ENCODE measurements at regions not wholly inside any gene's neighbourhood (a gene's known extent, or its start where the extent isn't known, plus 50 kb on each side); places are given as distances from the start of the nearest gene placed in this dataset.

DNA sequence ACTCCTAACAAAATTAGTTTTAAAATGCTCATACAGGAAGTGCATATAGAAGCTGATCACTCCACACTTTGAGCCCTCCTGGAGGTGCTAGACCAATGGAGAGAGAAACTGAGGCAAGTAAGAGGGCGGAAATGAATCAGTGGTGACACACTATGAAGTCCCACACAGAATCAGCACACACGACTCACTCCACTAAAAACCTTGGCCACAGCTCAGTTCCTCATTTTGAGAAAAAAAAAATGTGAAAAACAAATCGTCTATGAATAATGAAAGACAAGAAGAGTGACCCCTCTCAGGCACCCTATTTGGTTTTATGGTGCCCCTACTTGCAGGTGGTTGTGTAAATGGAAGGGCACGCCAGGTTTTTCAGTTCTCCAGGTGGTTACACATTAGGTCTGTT, 675.1 kb upstream of the BRINP3 start:
- no peak for DNase-seq (ENCODE audit: low read depth)

DNA sequence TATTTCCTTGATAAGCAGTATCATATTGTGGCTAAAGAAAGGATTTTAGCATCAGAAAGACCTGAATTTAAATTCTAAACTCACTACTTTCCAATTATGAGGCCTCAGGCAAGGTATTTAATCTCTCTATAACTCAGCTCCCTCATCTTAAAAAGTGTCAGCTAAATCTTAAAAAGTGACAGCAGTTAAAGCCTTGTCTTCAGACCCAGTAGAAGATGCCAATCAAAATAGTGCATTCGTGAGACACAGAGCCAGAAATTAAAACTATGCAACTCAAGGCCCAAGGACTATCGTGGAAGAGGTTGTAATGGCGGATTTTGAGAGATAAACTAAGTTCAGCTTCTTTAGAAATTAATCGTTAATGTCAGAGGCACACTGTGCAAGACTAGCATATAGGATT, 677.5 kb upstream of the BRINP3 start:
- DNase-seq (ENCODE audit: low read depth), result no peak

DNA sequence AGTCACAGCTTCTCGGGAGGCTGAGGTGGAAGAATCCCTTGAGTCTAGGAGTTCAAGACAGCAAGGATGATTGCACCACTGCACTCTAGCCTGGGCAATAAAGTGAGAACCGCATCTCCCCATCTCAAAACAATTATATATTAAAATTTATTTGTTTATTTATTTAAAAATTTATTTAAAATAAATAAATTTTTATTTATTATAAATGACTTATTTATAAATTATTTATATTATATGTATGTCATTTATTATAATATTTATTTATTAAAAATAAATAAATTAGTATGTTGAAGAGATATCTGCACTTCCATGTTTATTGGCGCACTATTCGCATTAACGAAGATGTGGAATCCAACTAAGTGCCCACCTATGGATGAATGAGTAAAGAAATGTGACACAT, 683.2 kb upstream of the BRINP3 start:
- DNase-seq (ENCODE audit: low read depth), result no peak

DNA sequence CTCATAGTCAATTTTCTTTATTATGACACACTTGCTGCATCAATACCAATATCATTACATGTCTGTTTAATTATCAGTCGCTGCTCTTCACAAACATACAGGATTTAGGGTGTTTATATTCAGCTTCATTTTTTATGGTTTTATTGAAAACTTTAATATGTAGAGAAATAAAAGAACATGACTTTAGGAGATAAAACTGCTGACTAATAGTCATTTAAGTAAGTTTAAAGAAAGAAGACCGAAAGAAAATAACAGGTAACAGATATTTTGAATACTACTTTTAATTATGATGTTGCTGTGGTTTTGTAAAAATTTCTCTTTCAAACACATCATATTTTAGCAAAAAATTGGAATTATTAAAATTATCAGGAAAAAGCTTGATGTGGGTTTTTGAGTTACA, 685.1 kb upstream of the BRINP3 start:
- DNase-seq (ENCODE audit: low read depth), result no peak

DNA sequence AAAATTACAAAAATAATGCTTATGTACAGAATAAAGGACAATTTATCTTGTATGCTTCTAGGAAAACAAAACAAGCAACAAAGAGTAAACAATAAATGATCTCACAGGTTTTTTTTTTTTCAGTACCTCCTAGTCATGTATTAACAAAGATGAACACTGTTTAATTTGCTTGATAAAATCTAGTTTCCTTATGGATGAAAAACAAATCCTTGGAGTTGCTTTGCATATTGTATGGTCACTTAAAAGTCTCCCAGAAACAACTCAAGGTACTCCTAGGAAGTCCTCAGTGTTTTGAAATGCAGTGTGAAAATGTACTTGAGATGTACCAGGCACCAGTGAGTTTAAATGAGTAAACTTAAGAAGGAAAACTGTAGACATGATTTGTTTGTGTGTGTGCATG, 686.0 kb upstream of the BRINP3 start:
- no peak for DNase-seq (ENCODE audit: low read depth)

DNA sequence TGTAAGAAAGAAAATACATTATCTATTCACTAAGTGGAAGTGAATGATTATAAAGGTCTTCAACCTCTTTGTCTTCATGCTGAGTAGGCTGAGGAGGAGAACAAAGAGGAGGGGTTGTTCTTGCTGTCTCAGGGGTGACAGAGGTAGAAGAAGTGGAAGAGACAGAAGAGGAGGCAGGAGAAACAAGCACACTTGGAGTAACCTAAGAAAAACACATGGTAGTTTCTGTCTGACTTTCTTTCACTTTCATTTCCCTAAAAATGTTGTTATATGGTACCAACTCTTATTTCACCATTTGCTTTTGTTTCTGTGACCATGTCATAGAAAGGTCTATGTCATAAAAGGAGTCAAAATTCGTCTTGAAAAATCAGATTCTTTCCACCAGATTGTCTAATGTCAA, 696.6 kb upstream of the BRINP3 start:
- DNase-seq (ENCODE audit: low read depth), result no peak

DNA sequence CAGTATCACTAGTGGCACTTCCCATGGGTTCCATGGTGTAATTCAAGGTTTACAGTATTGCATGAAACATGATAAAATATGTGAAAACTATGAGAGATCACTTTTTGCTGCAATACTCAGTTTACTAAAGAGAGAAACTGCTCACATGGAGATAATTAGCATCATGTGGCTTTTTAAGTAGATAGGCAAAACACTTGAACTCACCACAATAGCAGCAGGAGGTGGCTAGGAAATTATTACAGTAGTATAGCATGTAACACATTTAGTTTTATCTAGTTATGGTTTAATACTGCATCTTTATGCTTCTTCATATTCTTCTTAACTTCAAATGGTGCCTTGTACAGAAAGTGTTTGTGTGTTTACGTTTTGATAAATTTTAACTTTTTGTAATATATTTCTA, 698.5 kb upstream of the BRINP3 start:
- no peak for DNase-seq (ENCODE audit: low read depth)

DNA sequence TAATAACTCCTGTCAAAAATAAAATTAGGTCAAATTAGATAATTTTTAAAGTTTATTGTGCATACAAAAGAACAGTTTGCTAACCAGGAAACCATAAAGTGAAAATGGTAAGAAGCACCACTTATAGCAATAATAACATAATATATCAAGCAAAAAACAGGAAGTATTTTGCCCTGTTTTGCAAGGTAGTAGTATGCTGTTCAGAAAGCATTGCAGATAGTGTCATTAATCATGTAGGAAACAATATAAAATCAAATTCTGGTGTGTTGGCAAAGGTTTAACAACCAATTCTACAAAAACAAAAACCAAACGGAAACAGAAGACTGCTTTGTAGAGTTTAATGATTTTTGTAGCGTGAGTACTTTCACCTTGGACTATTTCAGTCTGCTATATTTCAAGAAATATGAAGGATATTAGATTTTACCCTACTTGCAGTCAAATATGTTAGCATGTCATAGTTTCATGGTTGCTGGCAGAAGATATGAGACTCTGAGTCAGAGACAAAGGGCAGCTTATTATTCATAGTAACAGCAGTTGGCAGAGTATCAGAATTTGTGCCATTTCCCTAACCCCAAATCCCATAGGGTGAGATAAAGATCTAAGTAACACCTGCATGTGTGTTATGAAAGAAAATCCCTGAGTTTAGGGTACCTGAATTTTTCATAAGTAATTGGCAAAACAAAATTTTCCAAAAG, 729.0 kb upstream of the BRINP3 start:
- DNase-seq (ENCODE audit: low read depth), result no peak

DNA sequence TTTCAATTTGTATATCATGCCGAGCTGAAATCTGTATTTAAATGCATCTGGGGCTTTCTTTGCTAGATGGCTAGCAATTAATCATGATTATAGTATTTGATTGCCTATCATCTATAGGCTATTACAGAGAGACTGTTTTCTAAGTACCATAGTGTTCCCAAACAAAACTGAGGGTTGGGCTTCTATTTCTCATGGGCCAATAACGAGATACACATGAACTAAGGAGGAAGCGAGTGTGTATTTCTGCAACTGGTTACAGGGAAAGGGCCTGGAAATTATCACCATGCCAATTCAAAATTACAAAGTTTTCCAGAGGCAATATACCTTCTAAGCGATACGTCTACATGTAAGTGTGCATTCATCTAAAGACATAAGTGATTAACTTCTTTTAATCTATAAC, 744.5 kb upstream of the BRINP3 start:
- no peak for DNase-seq (ENCODE audit: low read depth)

DNA sequence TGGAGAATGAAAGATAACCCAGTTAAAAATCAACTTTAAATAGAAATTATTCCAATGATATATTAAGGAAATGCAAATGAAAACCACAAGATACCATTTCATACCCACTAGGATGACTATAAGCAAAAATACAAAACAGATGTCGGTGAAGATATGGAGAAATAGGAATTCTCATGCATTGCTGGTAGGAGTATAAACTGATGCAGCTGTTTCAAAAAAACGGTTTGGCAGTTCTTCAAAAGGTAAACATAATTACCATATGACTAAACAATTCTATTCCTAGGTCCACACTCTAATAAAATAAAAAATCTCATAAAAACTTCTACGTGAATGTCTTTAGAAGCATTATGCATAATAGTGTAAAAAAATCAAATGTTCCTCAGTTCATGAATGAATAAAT, 763.3 kb upstream of the BRINP3 start:
- DNase-seq (ENCODE audit: low read depth), result no peak

DNA sequence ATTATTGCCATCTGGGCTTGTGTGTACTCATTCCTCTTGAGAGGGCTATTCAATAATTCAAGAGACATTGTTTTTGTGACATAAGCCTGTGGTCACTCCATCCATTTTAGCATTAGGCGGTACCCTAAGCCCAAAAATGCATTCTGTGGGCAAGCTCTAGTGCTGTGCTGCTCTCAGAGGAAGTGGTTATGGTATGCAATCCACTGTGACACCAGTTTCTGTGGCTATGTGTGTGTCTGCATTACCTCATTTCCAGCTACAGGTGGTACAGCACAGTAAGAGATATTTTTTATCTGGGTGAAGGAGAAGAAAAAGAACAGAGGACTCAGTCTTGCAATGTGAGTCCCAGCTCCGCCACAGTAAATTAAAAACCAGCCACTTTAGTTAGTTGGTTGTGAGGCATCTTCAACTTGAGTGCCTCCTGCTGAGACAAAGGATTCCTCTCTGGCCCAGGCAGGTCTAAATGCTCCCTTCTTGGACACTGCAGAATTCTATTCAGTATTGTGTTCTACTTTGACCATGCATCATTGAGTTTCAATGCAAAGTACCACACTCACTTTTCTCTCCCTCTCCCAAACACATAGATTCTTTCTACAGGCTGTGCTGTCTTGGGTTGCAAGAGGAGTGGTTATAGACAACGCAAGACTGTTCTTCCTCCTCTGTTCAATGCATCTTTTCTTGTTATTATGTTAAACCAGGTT, 777.8 kb upstream of the BRINP3 start:
- DNase-seq (ENCODE audit: low read depth), result no peak

DNA sequence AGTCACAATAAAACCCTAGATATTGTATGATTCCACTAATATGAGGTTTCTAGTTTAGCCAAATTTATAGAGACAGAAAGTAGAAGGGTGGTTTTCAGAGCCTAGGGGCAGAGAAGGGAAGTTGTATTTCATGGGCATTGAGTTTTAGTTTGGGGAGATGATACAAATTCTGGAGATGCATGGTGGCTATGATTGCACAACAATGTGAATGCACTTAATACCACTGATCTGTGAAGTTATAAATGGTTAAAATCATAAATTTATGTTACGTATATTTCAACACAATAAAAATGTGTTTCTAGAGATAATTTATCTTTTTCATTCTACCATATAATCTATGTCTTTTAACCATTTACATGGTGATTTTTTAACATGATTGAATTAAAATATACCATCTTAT, 779.3 kb upstream of the BRINP3 start:
- no peak for DNase-seq (ENCODE audit: low read depth)

DNA sequence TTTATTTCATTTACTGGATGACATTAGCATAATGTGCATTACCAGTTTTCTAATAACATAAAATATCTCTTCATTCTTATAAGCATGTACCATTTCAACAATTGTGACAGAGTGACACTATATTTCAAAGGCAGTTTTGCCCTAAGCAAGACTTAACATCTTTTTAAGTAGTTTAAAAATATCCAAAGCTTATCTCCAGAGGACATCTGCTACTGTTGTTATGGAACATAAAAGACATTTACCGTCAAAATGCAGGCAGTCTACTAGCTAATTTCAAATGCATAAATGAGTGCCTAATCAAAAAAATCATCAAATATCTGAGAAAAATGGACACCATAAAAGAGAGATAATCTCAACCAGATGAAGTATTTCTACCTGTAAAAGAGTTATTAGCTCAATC, 782.4 kb upstream of the BRINP3 start:
- no peak for DNase-seq (ENCODE audit: low read depth)

DNA sequence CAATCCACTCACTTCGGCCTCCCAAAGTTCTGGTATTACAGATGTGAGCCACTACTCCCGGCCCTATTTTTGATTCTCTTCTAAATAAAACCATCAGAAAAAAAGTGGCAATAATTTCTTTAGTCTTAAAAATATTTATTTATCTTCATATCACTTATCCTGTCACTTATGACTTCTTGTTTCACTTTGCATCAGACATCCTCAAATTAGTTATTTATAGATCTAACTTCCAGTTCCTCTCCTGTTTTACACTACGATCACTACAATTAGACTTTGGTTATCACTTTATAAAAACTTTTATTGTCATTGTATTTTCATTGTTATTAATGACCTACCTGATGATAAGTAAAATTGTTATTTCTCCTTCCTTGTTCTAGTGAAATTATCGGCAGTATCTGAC, 783.4 kb upstream of the BRINP3 start:
- DNase-seq (ENCODE audit: low read depth), result no peak

DNA sequence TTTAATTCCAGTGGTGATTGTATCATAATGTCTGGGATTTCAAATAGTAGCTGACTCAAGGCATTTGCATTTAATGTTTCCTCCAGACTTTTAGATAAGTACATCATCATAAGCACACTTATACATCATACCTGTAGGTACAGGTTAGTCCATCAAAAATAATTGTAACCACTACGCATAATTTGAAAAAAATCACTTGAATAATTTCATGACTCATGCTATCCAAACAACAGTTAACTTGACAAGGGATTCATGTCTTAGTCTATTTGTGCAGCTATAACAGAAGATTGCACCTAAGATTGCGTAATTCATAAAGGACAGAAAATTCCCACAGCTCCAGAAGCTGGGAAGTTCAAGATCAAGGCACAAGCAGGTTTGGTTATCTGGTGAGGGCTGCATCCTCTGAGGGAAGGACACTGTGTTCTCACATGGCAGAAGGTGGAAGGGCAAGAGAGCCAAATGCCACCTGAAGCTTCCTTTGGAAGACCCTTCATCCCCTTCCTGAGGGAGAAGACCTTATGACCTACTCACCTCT, 801.7 kb upstream of the BRINP3 start:
- no peak for DNase-seq (ENCODE audit: low read depth)

DNA sequence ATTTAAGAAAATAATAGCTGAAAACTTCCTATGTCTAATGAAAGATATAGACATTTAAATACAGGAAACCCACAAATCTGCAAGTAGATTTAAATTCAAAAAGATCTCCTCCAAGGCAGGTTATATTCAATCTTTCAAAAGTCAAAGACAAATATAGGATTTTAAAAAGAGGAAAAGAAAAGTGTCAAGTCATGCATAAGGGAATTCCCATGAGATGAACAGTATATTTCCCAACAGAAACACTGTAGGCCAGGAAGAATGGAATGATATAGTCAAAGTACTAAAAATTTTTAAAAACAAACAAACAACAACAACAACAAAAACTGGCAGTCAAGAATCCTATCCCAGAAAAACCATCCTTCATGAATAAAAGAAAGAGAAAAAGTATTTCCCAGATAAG, 806.5 kb upstream of the BRINP3 start:
- DNase-seq (ENCODE audit: low read depth), result no peak

DNA sequence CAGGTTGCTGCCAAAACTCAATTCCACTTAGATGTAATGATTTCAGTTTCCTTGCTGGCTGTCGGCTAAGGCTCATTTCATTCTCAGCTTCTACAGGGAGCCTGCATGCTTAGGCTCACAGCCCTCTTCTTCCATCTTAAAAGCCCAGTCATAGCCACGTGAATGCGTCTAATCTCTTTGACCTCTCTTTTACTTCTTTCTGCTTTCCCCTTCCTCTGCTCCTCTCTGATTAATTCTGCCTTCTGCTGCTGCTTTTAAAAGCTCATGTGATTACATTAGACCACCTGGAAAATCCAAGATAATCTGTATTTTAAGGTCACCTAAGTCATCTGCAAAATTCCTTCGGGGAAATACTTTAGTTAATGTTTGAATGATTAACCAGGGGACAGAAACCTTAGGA, 812.8 kb upstream of the BRINP3 start:
- DNase-seq (ENCODE audit: low read depth), result no peak

DNA sequence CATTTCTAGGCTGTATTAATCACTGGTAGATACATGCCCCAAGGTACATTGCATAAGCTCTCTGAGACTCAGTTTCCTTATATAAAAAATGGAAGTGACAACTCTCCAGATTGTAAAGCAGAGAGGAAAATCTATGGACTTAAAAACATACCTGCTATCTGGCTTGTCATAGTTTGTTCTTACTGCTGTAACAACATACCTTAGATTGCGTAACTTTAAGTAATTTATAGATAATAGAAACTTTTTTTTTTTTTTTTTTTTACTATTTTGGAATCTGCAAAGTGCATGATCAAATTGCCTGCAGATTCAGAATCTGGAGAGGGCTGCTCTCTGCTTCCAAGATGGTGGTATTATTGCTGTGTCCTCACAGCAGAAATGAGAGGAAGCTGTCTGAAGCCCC, 827.7 kb upstream of the BRINP3 start:
- DNase-seq (ENCODE audit: low read depth), result no peak

DNA sequence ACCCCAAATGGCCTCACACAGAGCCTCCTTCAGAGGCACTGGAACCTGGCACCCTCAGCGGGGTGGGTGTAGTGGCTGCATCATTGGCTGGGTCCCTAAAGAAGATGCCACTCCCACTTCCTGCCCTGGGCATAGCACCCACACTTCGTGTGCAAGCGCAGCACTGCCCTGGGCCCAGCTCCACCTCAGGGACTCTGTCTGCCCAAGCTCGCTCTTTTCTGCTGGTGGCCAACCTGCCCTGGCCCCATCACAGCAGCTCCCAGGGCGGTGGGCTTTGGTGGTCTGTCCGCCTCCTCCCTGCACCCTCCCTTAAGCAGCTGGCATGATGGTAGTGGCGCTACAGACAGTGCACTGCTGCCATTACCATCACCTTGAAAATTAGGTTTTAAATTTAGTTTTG, 829.3 kb upstream of the BRINP3 start:
- DNase-seq (ENCODE audit: low read depth), result no peak

DNA sequence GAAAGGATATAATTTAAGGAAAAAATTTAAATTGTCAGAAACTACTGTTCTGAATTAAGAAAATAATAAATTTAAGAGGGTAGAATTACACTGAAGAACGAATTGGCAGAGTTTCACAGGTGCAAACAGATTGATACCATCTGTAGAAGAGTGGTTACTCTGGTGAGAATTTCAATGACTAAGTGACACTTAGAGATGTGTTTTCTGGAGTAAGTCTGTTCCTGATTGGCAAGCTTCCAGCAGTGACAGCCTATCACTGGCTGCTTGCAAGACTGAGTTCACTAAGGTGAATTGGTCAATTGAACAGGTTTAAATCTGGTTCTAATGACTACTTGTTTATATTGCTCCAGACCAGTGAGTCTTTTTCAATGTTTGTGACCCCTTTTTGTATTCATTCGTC, 838.2 kb upstream of the RGS18 start:
- DNase-seq (ENCODE audit: low read depth), result no peak

DNA sequence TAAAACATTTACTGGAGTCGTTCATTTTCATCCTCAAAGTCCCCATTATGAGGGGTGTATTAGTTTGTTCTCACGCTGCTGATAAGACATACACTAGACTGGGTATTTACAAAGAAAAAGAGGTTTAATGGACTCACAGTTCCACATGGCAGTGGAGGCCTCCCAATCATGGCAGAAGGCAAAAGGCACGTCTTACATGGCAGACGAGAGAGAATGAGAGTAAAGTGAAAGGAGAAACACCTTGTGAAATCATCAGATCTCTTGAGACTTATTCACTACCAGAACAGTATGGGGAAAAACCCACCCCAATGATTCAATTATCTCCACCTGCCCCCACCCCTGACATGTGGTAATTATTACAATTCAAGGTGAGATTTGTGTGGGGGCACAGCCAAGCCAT, 830.4 kb upstream of the RGS18 start:
- no peak for DNase-seq (ENCODE audit: low read depth)

DNA sequence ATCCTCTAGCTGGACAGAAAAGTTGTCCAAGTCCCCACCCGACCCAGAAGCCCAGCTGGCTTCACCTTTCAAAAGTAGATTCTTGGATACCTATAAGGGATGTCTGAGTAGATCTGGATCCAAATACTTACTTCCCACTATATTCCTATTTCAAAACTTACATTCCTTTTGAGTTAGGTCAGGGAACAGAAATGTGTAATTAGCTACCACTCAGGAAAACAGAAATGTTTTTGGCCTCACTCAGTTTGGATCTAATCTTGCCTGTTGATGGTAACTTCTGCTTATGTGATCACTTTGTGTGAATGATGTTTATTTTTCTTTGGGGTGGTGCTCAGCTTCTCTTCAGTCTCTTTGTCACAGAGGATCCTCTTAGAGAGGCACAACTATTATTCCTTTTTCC, 814.4 kb upstream of the RGS18 start:
- no peak for DNase-seq (ENCODE audit: low read depth)

DNA sequence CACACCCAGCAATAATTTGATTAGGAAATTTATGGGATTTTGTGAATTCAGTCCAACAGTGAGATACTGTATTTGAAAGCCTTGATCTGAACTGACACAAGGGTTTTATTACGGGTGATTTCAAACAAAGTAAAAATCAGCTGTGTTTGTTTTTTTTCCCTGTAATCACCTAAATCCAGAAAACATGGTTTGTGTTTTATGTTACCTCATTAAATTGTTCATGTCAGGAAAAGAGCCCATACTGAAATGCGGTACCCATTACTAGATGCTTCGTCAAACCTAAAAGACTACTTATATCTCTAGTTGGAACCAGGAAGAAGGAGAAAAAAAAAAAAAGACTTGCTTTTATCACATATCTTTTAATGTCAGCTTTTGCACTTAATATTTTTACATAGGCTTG, 811.9 kb upstream of the RGS18 start:
- no peak for DNase-seq (ENCODE audit: low read depth)

DNA sequence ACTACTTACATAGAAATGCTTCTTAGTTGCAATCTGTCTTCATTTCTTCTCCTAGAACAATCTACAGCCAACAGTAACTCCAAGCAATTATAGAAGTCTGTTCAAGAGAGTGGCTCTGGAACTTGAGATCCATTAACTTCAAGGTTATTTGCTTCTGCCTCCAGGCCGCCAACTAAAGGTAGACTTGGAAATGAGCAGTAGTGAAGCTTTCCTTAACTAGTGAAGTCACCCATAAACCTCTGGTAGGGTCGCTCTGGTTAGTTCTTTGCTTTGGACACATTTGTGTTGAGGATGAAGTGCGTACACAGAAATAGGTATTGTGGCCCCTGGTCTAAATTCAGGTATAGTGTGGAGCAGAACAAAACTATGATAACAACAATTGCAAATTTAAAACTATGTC, 809.9 kb upstream of the RGS18 start:
- no peak for DNase-seq (ENCODE audit: low read depth)

All from CMK (cell line).